ENCODE measurements at regions not wholly inside any gene's neighbourhood (a gene's known extent, or its start where the extent isn't known, plus 50 kb on each side); places are given as distances from the start of the nearest gene placed in this dataset.

DNA sequence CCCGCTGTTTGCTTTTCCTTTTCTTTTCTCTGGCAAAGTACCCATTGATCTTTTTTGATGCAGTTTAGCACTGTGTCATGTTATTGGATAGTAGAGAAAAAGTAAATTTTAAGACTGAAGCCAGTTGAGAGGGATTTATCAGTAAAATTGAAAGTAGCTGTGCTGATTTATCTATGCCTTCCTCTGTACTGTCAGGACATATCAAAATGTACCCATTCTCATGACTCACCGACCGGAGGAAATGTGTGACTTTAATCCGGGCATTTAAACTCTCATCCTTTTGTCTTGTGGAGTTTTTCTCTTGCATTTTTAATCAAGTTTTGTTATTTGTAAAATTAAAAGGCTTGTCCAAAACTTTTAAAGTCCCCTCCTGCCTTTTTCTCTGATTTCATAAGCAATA lies 276.6 kb upstream of the FMN2 start:
- TF ChIP-seq, protein P1, sequence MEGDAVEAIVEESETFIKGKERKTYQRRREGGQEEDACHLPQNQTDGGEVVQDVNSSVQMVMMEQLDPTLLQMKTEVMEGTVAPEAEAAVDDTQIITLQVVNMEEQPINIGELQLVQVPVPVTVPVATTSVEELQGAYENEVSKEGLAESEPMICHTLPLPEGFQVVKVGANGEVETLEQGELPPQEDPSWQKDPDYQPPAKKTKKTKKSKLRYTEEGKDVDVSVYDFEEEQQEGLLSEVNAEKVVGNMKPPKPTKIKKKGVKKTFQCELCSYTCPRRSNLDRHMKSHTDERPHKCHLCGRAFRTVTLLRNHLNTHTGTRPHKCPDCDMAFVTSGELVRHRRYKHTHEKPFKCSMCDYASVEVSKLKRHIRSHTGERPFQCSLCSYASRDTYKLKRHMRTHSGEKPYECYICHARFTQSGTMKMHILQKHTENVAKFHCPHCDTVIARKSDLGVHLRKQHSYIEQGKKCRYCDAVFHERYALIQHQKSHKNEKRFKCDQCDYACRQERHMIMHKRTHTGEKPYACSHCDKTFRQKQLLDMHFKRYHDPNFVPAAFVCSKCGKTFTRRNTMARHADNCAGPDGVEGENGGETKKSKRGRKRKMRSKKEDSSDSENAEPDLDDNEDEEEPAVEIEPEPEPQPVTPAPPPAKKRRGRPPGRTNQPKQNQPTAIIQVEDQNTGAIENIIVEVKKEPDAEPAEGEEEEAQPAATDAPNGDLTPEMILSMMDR (IDR thresholded peaks at IDR 0.05), result no peak
- TF ChIP-seq EP300 (IDR thresholded peaks at IDR 0.05) (no peak), POLR2A (IDR thresholded peaks at IDR 0.05) (no peak)

Measured in ovary (tissue), 3 donors.